A673 (cell line): ENCODE measurements at regions not wholly inside any gene's neighbourhood (a gene's known extent, or its start where the extent isn't known, plus 50 kb on each side); places are given as distances from the start of the nearest gene placed in this dataset.

ENCODE experiments used
- EZH2 ChIP-seq: fragments of 200-600 bp; sonication (generic); IDR thresholded peaks from 2 replicates; pipeline ENCODE4 v1.6.1; 2017; ENCODE audit warnings: borderline replicate concordance, low read depth, mild to moderate bottlenecking, mixed read lengths, antibody characterized with exemption, low read length; ENCODE audit not compliant: poor library complexity, severe bottlenecking
- TF ChIP-seq, protein P1 (sequence below): fragments of 300-800, 200-600 bp; sonication (generic); conservative IDR thresholded peaks from 2 replicates; pipeline ENCODE4 v1.5.1; 2017; ENCODE audit warnings: low read depth, mild to moderate bottlenecking, antibody characterized with exemption, low read length, moderate library complexity, mixed read lengths

DNA sequence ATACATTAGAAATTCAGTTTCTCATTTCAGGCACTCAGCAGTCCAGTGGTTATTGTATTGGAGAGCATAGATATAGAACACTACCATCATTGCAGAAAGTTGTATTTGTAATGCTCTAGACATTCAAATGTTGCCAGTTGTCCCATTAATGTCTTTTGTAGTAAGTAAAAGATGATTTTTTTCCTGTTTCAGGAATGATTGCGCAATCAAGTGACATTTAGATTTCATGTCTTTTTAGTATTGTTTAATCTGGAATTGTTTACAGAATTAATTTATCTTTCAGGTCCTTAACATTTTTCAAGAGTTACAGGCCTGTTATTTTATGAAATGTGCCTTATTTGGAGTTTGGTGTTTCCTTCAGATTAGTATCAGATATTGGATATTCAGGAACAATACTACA is 134.7 kb downstream of the MSTN start:
- TF ChIP-seq, protein P1, sequence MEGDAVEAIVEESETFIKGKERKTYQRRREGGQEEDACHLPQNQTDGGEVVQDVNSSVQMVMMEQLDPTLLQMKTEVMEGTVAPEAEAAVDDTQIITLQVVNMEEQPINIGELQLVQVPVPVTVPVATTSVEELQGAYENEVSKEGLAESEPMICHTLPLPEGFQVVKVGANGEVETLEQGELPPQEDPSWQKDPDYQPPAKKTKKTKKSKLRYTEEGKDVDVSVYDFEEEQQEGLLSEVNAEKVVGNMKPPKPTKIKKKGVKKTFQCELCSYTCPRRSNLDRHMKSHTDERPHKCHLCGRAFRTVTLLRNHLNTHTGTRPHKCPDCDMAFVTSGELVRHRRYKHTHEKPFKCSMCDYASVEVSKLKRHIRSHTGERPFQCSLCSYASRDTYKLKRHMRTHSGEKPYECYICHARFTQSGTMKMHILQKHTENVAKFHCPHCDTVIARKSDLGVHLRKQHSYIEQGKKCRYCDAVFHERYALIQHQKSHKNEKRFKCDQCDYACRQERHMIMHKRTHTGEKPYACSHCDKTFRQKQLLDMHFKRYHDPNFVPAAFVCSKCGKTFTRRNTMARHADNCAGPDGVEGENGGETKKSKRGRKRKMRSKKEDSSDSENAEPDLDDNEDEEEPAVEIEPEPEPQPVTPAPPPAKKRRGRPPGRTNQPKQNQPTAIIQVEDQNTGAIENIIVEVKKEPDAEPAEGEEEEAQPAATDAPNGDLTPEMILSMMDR, result no peak
- TF ChIP-seq EZH2, result no peak
